Type B pancreatic cell (in vitro differentiated cells): ENCODE measurements at regions not wholly inside any gene's neighbourhood (a gene's known extent, or its start where the extent isn't known, plus 50 kb on each side); places are given as distances from the start of the nearest gene placed in this dataset.

Source experiments
- DNase-seq: peaks from one replicate; pipeline ENCODE4 v3.0.0; 2021; ENCODE audit warnings: mixed read lengths; ENCODE audit not compliant: unreplicated experiment; ENCODE audit errors: extremely low spot score
- H3K27ac Mint-ChIP-seq: 2 replicates; pipeline ENCODE4 v1.8.0; 2021; ENCODE audit warnings: mild to moderate bottlenecking, mixed read lengths
- H3K27me3 Mint-ChIP-seq: 2 replicates; pipeline ENCODE4 v1.8.0; 2021; ENCODE audit warnings: mixed read lengths
- H3K36me3 Mint-ChIP-seq: 2 replicates; pipeline ENCODE4 v1.8.0; 2021; ENCODE audit warnings: mixed read lengths
- H3K4me1 Mint-ChIP-seq: one replicate; pipeline ENCODE4 v1.8.0; 2021; ENCODE audit warnings: mixed read lengths; ENCODE audit not compliant: unreplicated experiment
- H3K4me3 Mint-ChIP-seq: 2 replicates; pipeline ENCODE4 v1.8.0; 2021; ENCODE audit warnings: mild to moderate bottlenecking, mixed read lengths
- H3K9me3 Mint-ChIP-seq: 2 replicates; pipeline ENCODE4 v1.8.0; 2021; ENCODE audit warnings: mixed read lengths
- CTCF ChIP-seq: fragments of 200-600 bp; sonication (generic); conservative IDR thresholded peaks from 2 replicates; pipeline ENCODE4 v1.5.0; 2021; ENCODE audit warnings: antibody characterized with exemption, mild to moderate bottlenecking

- no peaks in the 10 kb centered on the region for H3K4me1 Mint-ChIP-seq
- H3K9me3 Mint-ChIP-seq, result peaks cover 7% of the 10 kb centered on the region
- no peak overlapping the region for H3K27ac Mint-ChIP-seq
- H3K4me3 Mint-ChIP-seq, result no peak overlapping the region
- TF ChIP-seq CTCF, result no peak
- no peaks in the 10 kb centered on the region for H3K27me3 Mint-ChIP-seq
- DNase-seq, result no peak
- H3K36me3 Mint-ChIP-seq, result no peaks in the 10 kb centered on the region
Measured at GRCh38 chr10:83248106-83248631, 891.1 kb upstream of the GHITM start.

GRCh38 chr10:83250396-83250795 is 888.9 kb upstream of the GHITM start:
- DNase-seq, result no peak
- Mint-ChIP-seq H3K27me3 (no peaks in the 10 kb centered on the region), H3K9me3 (peaks cover 6% of the 10 kb centered on the region), H3K4me1 (no peaks in the 10 kb centered on the region), H3K36me3 (no peaks in the 10 kb centered on the region), H3K4me3 (no peak overlapping the region), H3K27ac (no peak overlapping the region)
- TF ChIP-seq CTCF, result no peak

- TF ChIP-seq CTCF, result no peak
- H3K4me1 Mint-ChIP-seq, result no peaks in the 10 kb centered on the region
- peaks cover 6% of the 10 kb centered on the region for H3K9me3 Mint-ChIP-seq
- DNase-seq, result no peak
- no peak overlapping the region for H3K27ac Mint-ChIP-seq
- no peak overlapping the region for H3K4me3 Mint-ChIP-seq
- H3K27me3 Mint-ChIP-seq, result no peaks in the 10 kb centered on the region
- no peaks in the 10 kb centered on the region for H3K36me3 Mint-ChIP-seq
Measured at GRCh38 chr10:83252169-83252568, 887.1 kb upstream of the GHITM start.

GRCh38 chr10:83252596-83252995 is 886.7 kb upstream of the GHITM start:
- Mint-ChIP-seq H3K36me3 (no peaks in the 10 kb centered on the region), H3K4me1 (no peaks in the 10 kb centered on the region), H3K4me3 (no peak overlapping the region), H3K27ac (no peak overlapping the region), H3K9me3 (peaks cover 6% of the 10 kb centered on the region), H3K27me3 (no peaks in the 10 kb centered on the region)
- DNase-seq, result no peak
- TF ChIP-seq CTCF, result no peak

GRCh38 chr10:83253011-83253671 is 886.2 kb upstream of the GHITM start:
- Mint-ChIP-seq H3K4me1 (no peaks in the 10 kb centered on the region), H3K36me3 (no peaks in the 10 kb centered on the region), H3K27me3 (no peaks in the 10 kb centered on the region), H3K4me3 (no peak overlapping the region), H3K27ac (no peak overlapping the region), H3K9me3 (peaks cover 6% of the 10 kb centered on the region)
- TF ChIP-seq CTCF, result no peak
- no peak for DNase-seq
